CD14-positive monocyte (primary cell): ENCODE measurements at regions not wholly inside any gene's neighbourhood (a gene's known extent, or its start where the extent isn't known, plus 50 kb on each side); places are given as distances from the start of the nearest gene placed in this dataset.

Source experiments
- DNase-seq, 3 donors: peaks; one replicate each; pipeline ENCODE4 v3.0.0-alpha.2; 2011 to 2022
- H2AFZ ChIP-seq: 2 replicates; pipeline ENCODE4 v1.6.0; 2012; ENCODE audit warnings: mild to moderate bottlenecking, low read depth, low read length, inconsistent platforms; ENCODE audit not compliant: insufficient read depth, poor library complexity, severe bottlenecking
- H3K27ac ChIP-seq, 2 donors: 1 replicate in 1 of 2; 2 replicates in 1 of 2; pipeline ENCODE4 v1.5.1; 2012 to 2013; ENCODE audit warnings: low read length in 2 of 2, control low read depth in 1 of 2, inconsistent platforms in 1 of 2, low read depth in 1 of 2, mild to moderate bottlenecking in 1 of 2
- H3K27me3 ChIP-seq, 2 donors: one replicate each; pipeline versions ENCODE4 v1.6.0 to v1.6.1; 2011 to 2013; ENCODE audit warnings: low read length in 2 of 2; ENCODE audit not compliant: control insufficient read depth in 2 of 2, insufficient read depth in 2 of 2
- H3K36me3 ChIP-seq, 2 donors: replicated peaks in 1 of 2; 1 replicate in 1 of 2; 2 replicates in 1 of 2; pipeline versions ENCODE4 v1.5.1 to v1.6.1; 2012 to 2013; ENCODE audit warnings: low read length in 2 of 2, control low read depth in 1 of 2, inconsistent platforms in 1 of 2, mild to moderate bottlenecking in 1 of 2; ENCODE audit not compliant: insufficient read depth in 2 of 2, control insufficient read depth in 1 of 2
- H3K4me1 ChIP-seq, 2 donors: 1 replicate in 1 of 2; 2 replicates in 1 of 2; pipeline versions ENCODE4 v1.5.1 to v1.6.1; 2012 to 2013; ENCODE audit warnings: low read length in 2 of 2, control low read depth in 1 of 2, inconsistent platforms in 1 of 2, mild to moderate bottlenecking in 1 of 2, moderate library complexity in 1 of 2; ENCODE audit not compliant: insufficient read depth in 2 of 2, control insufficient read depth in 1 of 2
- H3K4me2 ChIP-seq: replicated peaks from 2 replicates; pipeline ENCODE3; 2012; ENCODE audit warnings: low read length, moderate library complexity, mild to moderate bottlenecking; ENCODE audit not compliant: poor library complexity, severe bottlenecking; ENCODE audit errors: extremely low read depth
- H3K4me3 ChIP-seq, 3 experiments: fragments of 200-600 bp in 1 of 3; sonication (generic) in 1 of 3; replicated peaks in 1 of 3; 1 replicate in 2 of 3; 2 replicates in 1 of 3; pipeline ENCODE4 v1.5.1; 2011 to 2013; ENCODE audit warnings: low read length in 3 of 3, mild to moderate bottlenecking in 3 of 3, control low read depth in 2 of 3, low read depth in 2 of 3, inconsistent platforms in 1 of 3, moderate library complexity in 1 of 3
- H3K79me2 ChIP-seq: 2 replicates; pipeline ENCODE4 v1.6.0; 2012; ENCODE audit warnings: mild to moderate bottlenecking, control low read depth, inconsistent platforms, low read length, moderate library complexity; ENCODE audit not compliant: insufficient read depth
- H3K9ac ChIP-seq: 2 replicates; pipeline ENCODE4 v1.6.0; 2017; ENCODE audit warnings: low read length, mild to moderate bottlenecking; ENCODE audit not compliant: insufficient read depth, poor library complexity, severe bottlenecking
- H3K9me3 ChIP-seq, 2 donors: replicated peaks in 1 of 2; 1 replicate in 1 of 2; 2 replicates in 1 of 2; pipeline versions ENCODE4 v1.5.1 to v1.6.1; 2012 to 2013; ENCODE audit warnings: low read length in 2 of 2, control low read depth in 1 of 2; ENCODE audit not compliant: control insufficient read depth in 1 of 2, insufficient read depth in 1 of 2
- H4K20me1 ChIP-seq: 2 replicates; pipeline ENCODE4 v1.6.0; 2012; ENCODE audit warnings: mild to moderate bottlenecking, low read length, control low read depth, moderate library complexity; ENCODE audit not compliant: insufficient read depth
- H3K27ac Mint-ChIP-seq, 7 donors: one replicate each; pipeline ENCODE4 v1.8.0; 2020; ENCODE audit warnings: mild to moderate bottlenecking in 7 of 7, mixed read lengths in 7 of 7, moderate library complexity in 6 of 7, inconsistent platforms in 2 of 7
- H3K27me3 Mint-ChIP-seq, 3 donors: one replicate each; pipeline ENCODE4 v1.8.0; 2021 to 2022; ENCODE audit warnings: low read depth in 3 of 3, mild to moderate bottlenecking in 3 of 3, mixed read lengths in 3 of 3, moderate library complexity in 3 of 3, inconsistent platforms in 1 of 3
- H3K36me3 Mint-ChIP-seq, 2 donors: one replicate each; pipeline ENCODE4 v1.8.0; 2020; ENCODE audit warnings: mixed read lengths in 2 of 2, inconsistent platforms in 1 of 2, mild to moderate bottlenecking in 1 of 2
- H3K4me1 Mint-ChIP-seq: one replicate; pipeline ENCODE4 v1.8.0; 2020; ENCODE audit warnings: mild to moderate bottlenecking, mixed read lengths
- H3K4me3 Mint-ChIP-seq, 2 donors: one replicate each; pipeline ENCODE4 v1.8.0; 2020; ENCODE audit warnings: mild to moderate bottlenecking in 2 of 2, mixed read lengths in 2 of 2, moderate library complexity in 1 of 2
- H3K9me3 Mint-ChIP-seq, 7 donors: one replicate each; pipeline ENCODE4 v1.8.0; 2020 to 2022; ENCODE audit warnings: mixed read lengths in 7 of 7, mild to moderate bottlenecking in 6 of 7, moderate library complexity in 6 of 7, inconsistent platforms in 2 of 7
- WGBS: methylation state at CpG from one replicate; pipeline ENCODE4 v1.1.5; 2013; ENCODE audit warnings: missing lambda C conversion rate; ENCODE audit not compliant: insufficient coverage; 5-methylcytosine and 5-hydroxymethylcytosine counted together
- intact Hi-C, 2 donors: fragments of 100-400 bp; cut with micrococcal nuclease; formaldehyde crosslinking; loops; one replicate each; pipeline versions ENCODE4 v1.15.0 to v1.15.1; 2023
- TF ChIP-seq, protein P1 (sequence below): fragments of 200-600 bp; IDR thresholded peaks from one replicate; pipeline ENCODE4 v1.8.0; 2022; ENCODE audit warnings: antibody characterized with exemption, mild to moderate bottlenecking

DNA sequence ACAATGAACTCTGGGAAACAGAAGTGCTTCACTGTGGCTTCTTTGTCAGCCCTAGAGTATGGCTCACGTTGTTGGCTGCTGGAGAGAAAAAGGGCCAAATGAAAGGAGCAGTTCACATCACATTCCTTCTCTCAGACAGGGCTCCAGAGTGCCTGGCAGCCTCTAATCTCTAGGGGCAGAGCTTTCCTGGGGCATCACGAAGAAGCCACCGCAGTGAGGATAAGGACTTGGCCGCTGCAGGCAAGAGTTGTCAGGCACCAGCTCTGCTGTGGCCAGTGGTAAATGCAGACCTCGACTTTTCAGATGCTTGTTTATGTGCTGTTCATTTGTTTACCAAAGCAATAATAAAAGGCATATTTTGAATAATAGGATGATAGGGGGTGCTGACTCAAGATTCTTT is 227.2 kb downstream of the ICE1 start:
- DNase-seq, result no peak
- no peak overlapping the region for H3K27ac ChIP-seq
- no peak overlapping the region for H3K27ac Mint-ChIP-seq
- peaks cover 3 to 13% (median 8%) of the 10 kb centered on the region in 7 donors for H3K9me3 Mint-ChIP-seq
- H3K36me3 ChIP-seq, result no peaks in the 10 kb centered on the region
- no peaks in the 10 kb centered on the region for H3K27me3 Mint-ChIP-seq
- H3K79me2 ChIP-seq, result no peaks in the 10 kb centered on the region
- H3K9ac ChIP-seq, result no peak overlapping the region
- TF ChIP-seq, protein P1, sequence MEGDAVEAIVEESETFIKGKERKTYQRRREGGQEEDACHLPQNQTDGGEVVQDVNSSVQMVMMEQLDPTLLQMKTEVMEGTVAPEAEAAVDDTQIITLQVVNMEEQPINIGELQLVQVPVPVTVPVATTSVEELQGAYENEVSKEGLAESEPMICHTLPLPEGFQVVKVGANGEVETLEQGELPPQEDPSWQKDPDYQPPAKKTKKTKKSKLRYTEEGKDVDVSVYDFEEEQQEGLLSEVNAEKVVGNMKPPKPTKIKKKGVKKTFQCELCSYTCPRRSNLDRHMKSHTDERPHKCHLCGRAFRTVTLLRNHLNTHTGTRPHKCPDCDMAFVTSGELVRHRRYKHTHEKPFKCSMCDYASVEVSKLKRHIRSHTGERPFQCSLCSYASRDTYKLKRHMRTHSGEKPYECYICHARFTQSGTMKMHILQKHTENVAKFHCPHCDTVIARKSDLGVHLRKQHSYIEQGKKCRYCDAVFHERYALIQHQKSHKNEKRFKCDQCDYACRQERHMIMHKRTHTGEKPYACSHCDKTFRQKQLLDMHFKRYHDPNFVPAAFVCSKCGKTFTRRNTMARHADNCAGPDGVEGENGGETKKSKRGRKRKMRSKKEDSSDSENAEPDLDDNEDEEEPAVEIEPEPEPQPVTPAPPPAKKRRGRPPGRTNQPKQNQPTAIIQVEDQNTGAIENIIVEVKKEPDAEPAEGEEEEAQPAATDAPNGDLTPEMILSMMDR, result no peak
- H3K4me2 ChIP-seq, result no peak overlapping the region
- H4K20me1 ChIP-seq, result no peaks in the 10 kb centered on the region
- H3K9me3 ChIP-seq, result peaks cover 18 to 26% of the 10 kb centered on the region in 2 donors
- H3K4me3 Mint-ChIP-seq, result no peak overlapping the region
- H3K27me3 ChIP-seq, result no peaks in the 10 kb centered on the region
- intact Hi-C loops, result no loop called here
- WGBS, result 96% methylated on average over 4 of the region's 5 CpGs
- H2AFZ ChIP-seq, result no peak overlapping the region
- H3K4me3 ChIP-seq, result no peak overlapping the region
- no peaks in the 10 kb centered on the region for H3K4me1 Mint-ChIP-seq
- H3K36me3 Mint-ChIP-seq, result no peaks in the 10 kb centered on the region
- H3K4me1 ChIP-seq, result no peaks in the 10 kb centered on the region

DNA sequence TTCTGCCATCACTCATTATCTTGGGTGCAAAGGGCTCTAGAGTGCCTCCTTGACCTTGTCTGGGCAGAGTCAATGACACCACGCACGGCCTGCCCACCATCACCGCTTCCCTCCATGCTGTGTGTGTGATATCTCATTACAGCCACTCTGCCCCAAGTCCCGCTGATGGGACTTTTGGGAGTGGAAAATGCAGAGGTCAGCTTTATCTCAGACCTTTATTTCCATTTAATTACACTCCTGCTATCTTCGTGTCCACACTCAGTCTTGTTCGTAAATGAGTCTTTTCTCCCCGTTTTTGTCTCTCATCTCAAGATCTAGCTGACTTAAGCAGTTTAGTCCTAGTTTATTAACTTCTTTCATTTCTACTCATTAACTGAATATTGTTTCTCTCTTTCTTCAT is 226.2 kb downstream of the ICE1 start:
- Histone ChIP-seq H3K9me3 (peaks cover 18 to 26% of the 10 kb centered on the region in 2 donors), H3K4me2 (no peak overlapping the region), H4K20me1 (no peaks in the 10 kb centered on the region), H2AFZ (no peak overlapping the region), H3K79me2 (no peaks in the 10 kb centered on the region), H3K36me3 (no peaks in the 10 kb centered on the region), H3K4me3 (no peak overlapping the region), H3K27ac (no peak overlapping the region), H3K9ac (no peak overlapping the region), H3K4me1 (no peaks in the 10 kb centered on the region), H3K27me3 (no peaks in the 10 kb centered on the region)
- Mint-ChIP-seq H3K9me3 (peaks cover 0 to 13% (median 8%) of the 10 kb centered on the region in 7 donors), H3K4me1 (no peaks in the 10 kb centered on the region), H3K36me3 (no peaks in the 10 kb centered on the region), H3K27me3 (no peaks in the 10 kb centered on the region), H3K4me3 (no peak overlapping the region), H3K27ac (no peak overlapping the region)
- intact Hi-C loops, result no loop called here
- TF ChIP-seq, protein P1, result no peak
- no peak for DNase-seq
- whole genome bisulfite sequencing, result 87% methylated on average over 3 of the region's 7 CpGs
